ENCODE measurements at regions not wholly inside any gene's neighbourhood (a gene's known extent, or its start where the extent isn't known, plus 50 kb on each side); places are given as distances from the start of the nearest gene placed in this dataset.
"Not testable (repeated sequence)": the region's sequence is repeated elsewhere in the genome, so short reads cannot be mapped to it uniquely, and the experiment has no call there.

- no peak for TF ChIP-seq POLR2A (IDR thresholded peaks at IDR 0.05; ENCODE audit: low read depth, low read length)
- no peak for TF ChIP-seq POLR2AphosphoS5 (IDR thresholded peaks at IDR 0.05; ENCODE audit: low read depth, low read length)
- TF ChIP-seq TAF1 (IDR thresholded peaks at IDR 0.05; ENCODE audit: borderline replicate concordance, low read depth, low read length) = no peak
- DNase-seq (ENCODE audit: insufficient read length) = no peak
- no peak for FAIRE-seq
Observed at GRCh38 chr5:19125956-19126713, 861.9 kb downstream of the CDH18 start.

GRCh38 chr5:19140276-19140675 lies 847.7 kb downstream of the CDH18 start:
- DNase-seq (ENCODE audit: insufficient read length) (no peak), FAIRE-seq (no peak)
- no peak for TF ChIP-seq POLR2A (IDR thresholded peaks at IDR 0.05; ENCODE audit: low read depth, low read length)
- TF ChIP-seq POLR2AphosphoS5 (IDR thresholded peaks at IDR 0.05; ENCODE audit: low read depth, low read length) = no peak
- no peak for TF ChIP-seq TAF1 (IDR thresholded peaks at IDR 0.05; ENCODE audit: borderline replicate concordance, low read depth, low read length)

- FAIRE-seq = not testable (repeated sequence)
Observed at GRCh38 chr5:19141937-19142524, 846.0 kb downstream of the CDH18 start.

DNA sequence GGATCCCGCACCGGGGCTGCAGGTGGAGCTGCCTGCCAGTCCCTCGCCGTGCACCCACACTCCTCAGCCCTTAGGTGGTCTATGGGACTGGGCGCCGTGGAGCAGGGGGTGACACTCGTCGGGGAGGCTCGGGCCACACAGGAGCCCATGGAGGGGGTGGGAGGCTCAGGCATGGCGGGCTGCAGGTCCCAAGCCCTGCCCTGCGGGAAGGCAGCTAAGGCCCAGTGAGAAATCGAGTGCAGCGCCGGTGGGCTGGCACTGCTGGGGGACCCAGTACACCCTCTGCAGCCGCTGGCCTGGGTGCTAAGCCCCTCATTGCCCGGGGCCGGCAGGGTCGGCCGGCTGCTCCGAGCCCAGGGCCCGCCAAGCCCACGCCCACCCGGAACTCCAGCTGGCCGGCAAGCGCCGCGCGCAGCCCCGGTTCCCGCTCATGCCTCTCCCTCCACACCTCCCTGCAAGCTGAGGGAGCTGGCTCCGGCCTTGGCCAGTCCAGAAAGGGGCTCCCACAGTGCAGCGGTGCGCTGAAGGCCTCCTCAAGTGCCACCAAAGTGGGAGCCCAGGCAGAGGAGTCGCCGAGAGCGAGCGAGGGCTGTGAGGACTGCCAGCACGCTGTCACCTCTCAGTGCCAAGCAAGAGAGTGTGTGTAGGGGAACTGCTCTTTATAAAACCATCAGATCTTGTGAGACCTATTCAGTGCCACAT lies 845.1 kb downstream of the CDH18 start:
- FAIRE-seq; DNase-seq (ENCODE audit: insufficient read length): not testable (repeated sequence)

More at GRCh38 chr5:19141937-19142524, 846.0 kb downstream of the CDH18 start:
- DNase-seq (ENCODE audit: insufficient read length) = not testable (repeated sequence)

GRCh38 chr5:19143935-19144334 lies 844.1 kb downstream of the CDH18 start:
- DNase-seq (ENCODE audit: insufficient read length) = no peak
- TF ChIP-seq POLR2AphosphoS5 (IDR thresholded peaks at IDR 0.05; ENCODE audit: low read depth, low read length) = no peak
- no peak for TF ChIP-seq POLR2A (IDR thresholded peaks at IDR 0.05; ENCODE audit: low read depth, low read length)
- FAIRE-seq = no peak

DNA sequence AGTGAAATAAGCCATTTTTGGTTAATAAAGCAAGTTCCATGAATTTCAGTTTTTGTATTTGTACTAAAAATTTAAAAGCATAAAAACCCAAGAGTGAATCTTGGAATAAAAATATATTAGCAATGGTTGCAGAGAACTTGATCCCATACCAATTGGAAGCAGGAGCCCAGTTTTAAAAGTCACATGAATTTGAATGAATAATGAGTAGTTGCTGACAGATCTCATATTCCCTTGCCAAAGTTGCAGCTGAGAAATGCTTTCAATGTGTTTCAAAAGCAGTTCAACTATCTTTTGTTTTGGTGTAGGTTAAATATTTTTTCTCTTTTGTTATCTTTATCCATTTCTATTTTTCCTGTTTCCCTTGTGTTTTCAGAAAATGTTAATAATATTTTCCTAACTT lies 818.6 kb downstream of the CDH18 start:
- FAIRE-seq = no peak
- TF ChIP-seq POLR2A (IDR thresholded peaks at IDR 0.05; ENCODE audit: low read depth, low read length) = no peak
- TF ChIP-seq TAF1 (IDR thresholded peaks at IDR 0.05; ENCODE audit: borderline replicate concordance, low read depth, low read length) = no peak
- no peak for TF ChIP-seq POLR2AphosphoS5 (IDR thresholded peaks at IDR 0.05; ENCODE audit: low read depth, low read length)
- no peak for DNase-seq (ENCODE audit: insufficient read length)

- DNase-seq (ENCODE audit: insufficient read length) = no peak
- no peak for TF ChIP-seq POLR2A (IDR thresholded peaks at IDR 0.05; ENCODE audit: low read depth, low read length)
- no peak for TF ChIP-seq TAF1 (IDR thresholded peaks at IDR 0.05; ENCODE audit: borderline replicate concordance, low read depth, low read length)
- TF ChIP-seq POLR2AphosphoS5 (IDR thresholded peaks at IDR 0.05; ENCODE audit: low read depth, low read length) = no peak
- FAIRE-seq = no peak
Observed at GRCh38 chr5:19172926-19173470, 815.0 kb downstream of the CDH18 start.

DNA sequence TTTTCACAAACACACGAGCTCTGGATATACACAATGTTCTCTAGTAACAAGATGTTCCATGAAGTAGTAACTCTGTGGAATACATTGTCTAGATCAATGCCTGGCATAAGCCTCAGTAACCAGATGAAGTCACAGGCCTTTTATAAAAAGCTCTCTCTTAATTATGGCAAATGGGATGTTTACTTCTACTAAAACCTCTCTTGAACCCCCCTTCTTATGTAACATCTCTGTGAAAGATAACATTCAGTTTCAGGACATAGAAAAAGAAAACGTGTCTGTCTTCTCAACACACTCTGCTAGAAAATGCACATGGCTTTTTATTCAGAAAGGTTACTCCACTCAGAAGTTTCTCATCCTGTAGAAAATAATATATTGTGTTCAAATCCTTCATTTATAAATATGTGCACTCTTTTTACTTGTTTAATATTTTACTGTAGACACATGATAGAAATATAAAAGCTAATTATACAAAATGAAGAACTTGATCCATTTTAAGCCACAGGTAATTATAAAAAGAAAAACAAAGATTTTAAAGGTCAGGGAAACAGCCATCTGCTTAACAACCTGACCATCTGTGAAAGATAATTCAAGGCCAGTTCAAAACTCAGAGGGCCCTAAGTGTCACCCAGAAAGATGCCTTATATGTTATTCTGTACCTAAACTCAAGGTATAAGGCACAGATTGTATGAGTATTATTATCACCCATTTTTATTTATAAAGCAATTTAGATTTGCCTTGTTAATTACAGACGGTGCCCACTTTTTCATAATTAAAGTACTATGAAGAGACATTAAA lies 812.0 kb downstream of the CDH18 start:
- DNase-seq (ENCODE audit: insufficient read length) (no peak), FAIRE-seq (no peak)
- TF ChIP-seq TAF1 (IDR thresholded peaks at IDR 0.05; ENCODE audit: borderline replicate concordance, low read depth, low read length) = no peak
- TF ChIP-seq POLR2AphosphoS5 (IDR thresholded peaks at IDR 0.05; ENCODE audit: low read depth, low read length) = no peak
- TF ChIP-seq POLR2A (IDR thresholded peaks at IDR 0.05; ENCODE audit: low read depth, low read length) = no peak

DNA sequence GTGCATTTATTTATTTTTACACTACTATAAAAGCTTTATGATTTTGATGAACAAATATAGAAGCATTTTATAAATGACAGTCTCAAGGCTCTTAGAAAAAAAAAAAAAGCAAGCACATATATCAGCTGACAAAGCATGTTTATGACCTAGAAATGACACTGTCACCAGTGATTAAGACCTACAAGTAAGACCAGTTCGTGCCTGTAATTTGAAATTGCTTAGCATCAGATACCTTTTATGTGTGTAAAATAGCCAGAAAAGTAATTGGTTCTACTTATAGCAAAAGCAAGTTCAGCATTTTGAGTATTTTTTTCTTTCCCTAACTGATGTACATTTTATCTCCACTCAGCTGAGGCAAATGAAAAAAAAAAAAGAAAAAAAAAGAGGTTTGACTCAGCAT lies 808.4 kb downstream of the CDH18 start:
- TF ChIP-seq POLR2AphosphoS5 (IDR thresholded peaks at IDR 0.05; ENCODE audit: low read depth, low read length) (no peak), POLR2A (IDR thresholded peaks at IDR 0.05; ENCODE audit: low read depth, low read length) (no peak), TAF1 (IDR thresholded peaks at IDR 0.05; ENCODE audit: borderline replicate concordance, low read depth, low read length) (no peak)
- FAIRE-seq (no peak), DNase-seq (ENCODE audit: insufficient read length) (no peak)

DNA sequence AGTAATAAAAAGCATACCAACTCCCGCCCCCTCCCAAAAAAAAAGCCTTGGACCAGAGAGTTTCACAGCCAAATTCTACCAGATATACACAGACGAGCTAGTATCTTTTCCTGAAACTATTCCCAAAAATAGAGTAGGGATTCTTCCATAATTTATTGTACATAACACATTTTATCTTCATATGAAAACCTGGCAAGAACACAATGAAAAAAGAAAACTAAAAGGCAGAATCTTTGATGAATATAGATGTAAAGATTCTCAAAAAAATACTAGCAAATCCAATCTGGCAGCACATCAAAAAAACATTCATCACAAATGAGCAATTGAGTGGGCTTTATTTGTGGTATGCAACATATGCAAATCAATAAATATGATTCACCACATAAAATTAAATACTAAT lies 798.8 kb downstream of the CDH18 start:
- DNase-seq (ENCODE audit: insufficient read length) (no peak), FAIRE-seq (no peak)
- TF ChIP-seq POLR2AphosphoS5 (IDR thresholded peaks at IDR 0.05; ENCODE audit: low read depth, low read length) (no peak), POLR2A (IDR thresholded peaks at IDR 0.05; ENCODE audit: low read depth, low read length) (no peak), TAF1 (IDR thresholded peaks at IDR 0.05; ENCODE audit: borderline replicate concordance, low read depth, low read length) (no peak)

- TF ChIP-seq POLR2A (IDR thresholded peaks at IDR 0.05; ENCODE audit: low read depth, low read length) (no peak), POLR2AphosphoS5 (IDR thresholded peaks at IDR 0.05; ENCODE audit: low read depth, low read length) (no peak)
- FAIRE-seq = no peak
Observed at GRCh38 chr5:19193631-19194030, 794.4 kb downstream of the CDH18 start.

More at GRCh38 chr5:19193631-19194030, 794.4 kb downstream of the CDH18 start:
- no peak for DNase-seq (ENCODE audit: insufficient read length)

All from GM12892 (cell line).